Tibial nerve (tissue), 4 donors: ENCODE measurements at regions not wholly inside any gene's neighbourhood (a gene's known extent, or its start where the extent isn't known, plus 50 kb on each side); places are given as distances from the start of the nearest gene placed in this dataset.

Experiments
- DNase-seq, 2 donors: peaks; one replicate each; pipeline ENCODE4 v3.0.0-alpha.2; 2019; ENCODE audit warnings: low spot score in 2 of 2
- H3K27ac ChIP-seq, 4 donors: fragments of 200-600 bp; sonication (generic) in 3 of 4; one replicate each; pipeline ENCODE4 v1.5.1; 2017 to 2019; ENCODE audit warnings: mild to moderate bottlenecking in 1 of 4
- H3K27me3 ChIP-seq, 2 donors: fragments of 200-600 bp; sonication (generic) in 1 of 2; one replicate each; pipeline versions ENCODE4 v1.5.1 to v1.6.0; 2017 to 2019
- H3K36me3 ChIP-seq, 3 donors: fragments of 200-600 bp; sonication (generic); one replicate each; pipeline ENCODE4 v1.5.1; 2018 to 2019
- H3K4me1 ChIP-seq, 4 donors: fragments of 200-600 bp; sonication (generic) in 3 of 4; one replicate each; pipeline ENCODE4 v1.5.1; 2017 to 2019
- H3K4me3 ChIP-seq, 4 donors: fragments of 200-600 bp; sonication (generic) in 3 of 4; one replicate each; pipeline ENCODE4 v1.5.1; 2017 to 2019; ENCODE audit warnings: mild to moderate bottlenecking in 1 of 4, moderate library complexity in 1 of 4
- H3K9me3 ChIP-seq, 4 donors: fragments of 200-600 bp; sonication (generic) in 3 of 4; one replicate each; pipeline ENCODE4 v1.5.1; 2017 to 2019
- CTCF ChIP-seq, 5 experiments: fragments of 200-600 bp in 3 of 5; fragments of 450-650 bp in 2 of 5; sonication (generic) in 3 of 5; IDR thresholded peaks; one replicate each; pipeline ENCODE4 v1.5.1; 2016 to 2019; ENCODE audit warnings: antibody characterized with exemption in 5 of 5, mild to moderate bottlenecking in 3 of 5, moderate library complexity in 2 of 5
- EP300 ChIP-seq, 2 donors: sonication (generic); formaldehyde crosslinking; IDR thresholded peaks; one replicate each; pipeline ENCODE4 v1.6.1; 2017; ENCODE audit warnings: antibody characterized with exemption in 2 of 2, mild to moderate bottlenecking in 1 of 2
- POLR2A ChIP-seq, 2 donors: fragments of 450-650 bp; IDR thresholded peaks; one replicate each; pipeline ENCODE4 v1.6.1; 2017; ENCODE audit warnings: antibody characterized with exemption in 2 of 2, mild to moderate bottlenecking in 2 of 2, moderate library complexity in 2 of 2
- WGBS, 2 donors: methylation state at CpG; one replicate each; pipeline ENCODE4 v1.1.5; 2018; 5-methylcytosine and 5-hydroxymethylcytosine counted together

- Histone ChIP-seq H3K27ac (no peak overlapping the region), H3K27me3 (no peaks in the 10 kb centered on the region), H3K4me3 (no peak overlapping the region), H3K9me3 (peaks cover 0 to 91% (median 0%) of the 10 kb centered on the region in 4 donors), H3K36me3 (no peaks in the 10 kb centered on the region), H3K4me1 (no peaks in the 10 kb centered on the region)
- TF ChIP-seq POLR2A (IDR thresholded peaks at IDR 0.05) (no peak), CTCF (IDR thresholded peaks at IDR 0.05) (no peak), EP300 (IDR thresholded peaks at IDR 0.05) (no peak)
- no peak for DNase-seq
- WGBS, 2 donors, result 90% methylated on average over 4 of the region's 4 CpGs; no CpG with 5 or more reads in 1 of the 2 donors
These were observed 97.0 kb downstream of the SCGB2B2 start for GRCh38 chr19:34580055-34580336.

DNA sequence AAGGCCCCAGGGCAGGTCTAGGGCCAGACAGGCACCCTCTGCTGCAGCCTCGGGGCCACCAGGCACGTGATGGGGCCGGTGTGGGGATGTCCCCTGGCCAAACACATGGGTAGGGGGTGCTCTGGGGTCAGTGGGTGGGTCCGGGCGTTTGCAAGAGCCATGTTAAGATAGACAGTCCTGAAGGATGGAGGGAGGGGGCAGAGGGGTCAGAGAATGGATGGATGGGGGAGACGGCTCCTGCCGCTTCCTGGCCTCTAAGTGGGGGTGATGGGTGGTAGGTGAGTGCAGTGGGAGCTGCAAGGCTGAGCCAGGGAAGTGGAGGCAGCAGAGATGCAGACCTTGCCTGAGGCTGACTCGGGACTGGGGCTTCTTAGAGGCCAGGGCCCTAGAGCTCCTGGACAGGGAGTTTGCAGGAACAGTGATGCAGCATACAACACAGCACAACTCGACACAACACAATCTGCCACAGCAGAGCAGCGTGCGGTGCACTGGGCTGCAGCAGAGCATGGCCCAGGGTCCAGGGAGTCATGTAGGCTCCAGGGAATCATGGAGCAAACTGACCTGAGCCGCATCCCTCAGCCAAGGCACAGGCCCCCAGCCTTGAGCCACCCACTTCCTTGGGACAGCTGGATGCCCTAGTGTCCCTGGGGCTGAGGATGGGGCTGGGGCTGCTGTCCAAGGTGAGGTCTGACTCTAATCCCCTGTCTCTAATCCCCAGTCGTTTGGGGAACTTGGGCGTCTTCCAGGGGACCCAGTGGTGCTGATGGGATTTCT is 97.5 kb downstream of the SCGB2B2 start:
- no peak for DNase-seq
- WGBS, 2 donors, result 76 to 80% methylated on average over 13 to 14 of the region's 14 CpGs
- Histone ChIP-seq H3K36me3 (no peaks in the 10 kb centered on the region), H3K27me3 (no peaks in the 10 kb centered on the region), H3K4me1 (no peaks in the 10 kb centered on the region), H3K9me3 (peaks cover 0 to 94% (median 0%) of the 10 kb centered on the region in 4 donors), H3K27ac (no peak overlapping the region), H3K4me3 (no peak overlapping the region)
- TF ChIP-seq CTCF (IDR thresholded peaks at IDR 0.05) (no peak), EP300 (IDR thresholded peaks at IDR 0.05) (no peak), POLR2A (IDR thresholded peaks at IDR 0.05) (no peak)

DNA sequence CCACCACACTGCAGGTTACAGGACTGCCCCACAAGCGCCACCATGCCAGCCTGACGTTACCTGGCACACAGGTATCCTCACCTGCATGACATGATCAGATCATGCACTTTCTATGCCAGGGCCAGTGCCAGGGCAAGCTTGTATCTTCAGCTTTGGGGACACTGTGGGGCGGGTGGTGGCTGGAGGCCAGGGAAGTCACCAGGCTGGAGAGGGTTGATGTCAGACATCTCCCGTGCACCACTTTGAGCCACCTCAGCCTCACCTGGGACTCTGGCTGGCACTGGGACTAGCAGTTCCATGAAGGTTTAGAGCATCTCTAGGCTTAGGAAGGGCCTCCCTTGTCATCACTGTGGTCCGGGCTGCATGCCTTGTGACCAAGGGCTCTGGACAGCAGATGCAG is 97.2 kb downstream of the WTIP start:
- DNase-seq, result no peak
- no peak overlapping the region for H3K4me3 ChIP-seq
- peaks cover 0 to 95% (median 0%) of the 10 kb centered on the region in 4 donors for H3K9me3 ChIP-seq
- 86 to 88% methylated on average over 4 to 5 of the region's 5 CpGs for WGBS, 2 donors
- H3K27ac ChIP-seq, result no peak overlapping the region
- no peak for TF ChIP-seq CTCF (IDR thresholded peaks at IDR 0.05)
- no peak for TF ChIP-seq EP300 (IDR thresholded peaks at IDR 0.05)
- no peak for TF ChIP-seq POLR2A (IDR thresholded peaks at IDR 0.05)
- no peaks in the 10 kb centered on the region for H3K4me1 ChIP-seq
- no peaks in the 10 kb centered on the region for H3K27me3 ChIP-seq
- H3K36me3 ChIP-seq, result no peaks in the 10 kb centered on the region

- no peak for DNase-seq
- H3K27me3 ChIP-seq, result no peaks in the 10 kb centered on the region
- 64 to 73% methylated on average over 4 of the region's 4 CpGs for WGBS, 2 donors
- no peaks in the 10 kb centered on the region for H3K36me3 ChIP-seq
- no peak overlapping the region for H3K4me3 ChIP-seq
- H3K4me1 ChIP-seq, result no peaks in the 10 kb centered on the region
- peaks cover 0 to 90% (median 0%) of the 10 kb centered on the region in 4 donors for H3K9me3 ChIP-seq
- TF ChIP-seq POLR2A (IDR thresholded peaks at IDR 0.05) (no peak), EP300 (IDR thresholded peaks at IDR 0.05) (no peak), CTCF (IDR thresholded peaks at IDR 0.05) (no peak)
- no peak overlapping the region for H3K27ac ChIP-seq
These were observed 96.6 kb downstream of the WTIP start for GRCh38 chr19:34578173-34578572.

- Histone ChIP-seq H3K4me3 (no peak overlapping the region), H3K27ac (no peak overlapping the region), H3K36me3 (no peaks in the 10 kb centered on the region), H3K27me3 (no peaks in the 10 kb centered on the region), H3K4me1 (no peaks in the 10 kb centered on the region), H3K9me3 (peaks cover 0 to 91% (median 1%) of the 10 kb centered on the region in 4 donors)
- 5 to 9% methylated on average over 18 to 43 of the region's 45 CpGs for WGBS, 2 donors
- TF ChIP-seq EP300 (IDR thresholded peaks at IDR 0.05) (no peak), CTCF (IDR thresholded peaks at IDR 0.05) (no peak), POLR2A (IDR thresholded peaks at IDR 0.05) (no peak)
- no peak for DNase-seq
These were observed 96.1 kb downstream of the WTIP start for GRCh38 chr19:34577531-34578101.
